Neural cell (in vitro differentiated cells): ENCODE measurements at regions not wholly inside any gene's neighbourhood (a gene's known extent, or its start where the extent isn't known, plus 50 kb on each side); places are given as distances from the start of the nearest gene placed in this dataset.
A peak's percentile ranks its signal among the peaks of the same experiment; 100 is the strongest.

ENCODE experiments used
- H2AFZ ChIP-seq: fragments of 200-600, 300-800 bp; sonication (generic), shearing (Covaris generic); 2 replicates; pipeline ENCODE4 v1.6.0; 2014; ENCODE audit warnings: low read depth, mild to moderate bottlenecking, antibody characterized with exemption, low read length, moderate library complexity
- H3F3A ChIP-seq: fragments of 200-600 bp; shearing (Covaris generic); 2 replicates; pipeline ENCODE4 v1.6.1; 2016; ENCODE audit warnings: mild to moderate bottlenecking, moderate library complexity, mixed read lengths, antibody characterized with exemption, low read length; ENCODE audit not compliant: insufficient read depth, poor library complexity, severe bottlenecking
- H3K27ac ChIP-seq: fragments of 200-600, 300-800 bp; sonication (generic), shearing (Covaris generic); 2 replicates; pipeline ENCODE4 v1.5.1; 2014; ENCODE audit warnings: mild to moderate bottlenecking, low read length, moderate library complexity
- H3K27me3 ChIP-seq: fragments of 300-800, 200-600 bp; sonication (generic), shearing (Covaris generic); 2 replicates; pipeline ENCODE4 v1.6.0; 2014; ENCODE audit warnings: mild to moderate bottlenecking, low read depth, low read length, moderate library complexity; ENCODE audit not compliant: insufficient read depth
- H3K36me3 ChIP-seq: fragments of 300-800, 200-600 bp; sonication (generic), shearing (Covaris generic); 2 replicates; pipeline ENCODE4 v1.5.1; 2014; ENCODE audit warnings: mild to moderate bottlenecking, antibody characterized with exemption, low read length, moderate library complexity; ENCODE audit not compliant: insufficient read depth
- H3K4me2 ChIP-seq: fragments of 300-800, 200-600 bp; sonication (generic), shearing (Covaris generic); 2 replicates; pipeline ENCODE4 v1.6.0; 2014; ENCODE audit warnings: mild to moderate bottlenecking, low read length
- H3K4me3 ChIP-seq: fragments of 300-800, 200-600 bp; sonication (generic), shearing (Covaris generic); 2 replicates; pipeline ENCODE4 v1.5.1; 2014; ENCODE audit warnings: mild to moderate bottlenecking, low read length, moderate library complexity
- H3K79me2 ChIP-seq: fragments of 200-600 bp; shearing (Covaris generic); replicated peaks from 2 replicates; pipeline ENCODE4 v1.6.0; 2014; ENCODE audit warnings: mild to moderate bottlenecking, low read length, moderate library complexity; ENCODE audit not compliant: insufficient read depth
- H3K9ac ChIP-seq: fragments of 300-800, 200-600 bp; sonication (generic), shearing (Covaris generic); 2 replicates; pipeline ENCODE4 v1.6.1; 2016; ENCODE audit warnings: mild to moderate bottlenecking, low read length, mixed read lengths
- H3K9me2 ChIP-seq: fragments of 200-600 bp; shearing (Covaris generic); 2 replicates; pipeline ENCODE4 v1.6.1; 2016; ENCODE audit warnings: mild to moderate bottlenecking, low read length, mixed read lengths; ENCODE audit not compliant: insufficient read depth
- H3K9me3 ChIP-seq: fragments of 200-600, 300-800 bp; sonication (generic), shearing (Covaris generic); 2 replicates; pipeline ENCODE4 v1.6.1; 2016; ENCODE audit warnings: mild to moderate bottlenecking, mixed run types, low read length, moderate library complexity, mixed read lengths
- H4K20me1 ChIP-seq: fragments of 200-600 bp; shearing (Covaris generic); 2 replicates; pipeline ENCODE4 v1.6.1; 2016; ENCODE audit warnings: mild to moderate bottlenecking, mixed run types; ENCODE audit not compliant: insufficient read depth
- EP300 ChIP-seq: fragments of 450-650 bp; conservative IDR thresholded peaks from 2 replicates; pipeline ENCODE4 v1.6.1; 2014; ENCODE audit warnings: antibody characterized with exemption, mild to moderate bottlenecking, moderate library complexity; ENCODE audit not compliant: poor library complexity, severe bottlenecking
- EZH2 ChIP-seq: fragments of 200-600, 300-800 bp; shearing (Covaris generic), sonication (generic); IDR thresholded peaks from 2 replicates; pipeline ENCODE4 v1.6.1; 2014; ENCODE audit warnings: antibody characterized with exemption, low read length, borderline replicate concordance, mild to moderate bottlenecking; ENCODE audit not compliant: insufficient read depth, poor library complexity, severe bottlenecking
- MXI1 ChIP-seq: fragments of 450-650 bp; conservative IDR thresholded peaks from 2 replicates; pipeline ENCODE4 v1.6.1; 2014; ENCODE audit warnings: antibody characterized with exemption, mild to moderate bottlenecking; ENCODE audit not compliant: poor library complexity, severe bottlenecking
- POLR2AphosphoS5 ChIP-seq: IDR thresholded peaks from 2 replicates; pipeline ENCODE4 v1.6.1; 2012
- RAD21 ChIP-seq: fragments of 450-650 bp; conservative IDR thresholded peaks from 2 replicates; pipeline ENCODE4 v1.6.1; 2014; ENCODE audit warnings: antibody characterized with exemption, mild to moderate bottlenecking, moderate library complexity
- REST ChIP-seq: IDR thresholded peaks from 2 replicates; pipeline ENCODE4 v1.6.1; 2012; ENCODE audit warnings: borderline replicate concordance
- SMC3 ChIP-seq: fragments of 450-650 bp; conservative IDR thresholded peaks from 2 replicates; pipeline ENCODE4 v1.6.1; 2014; ENCODE audit warnings: antibody characterized with exemption, mild to moderate bottlenecking, moderate library complexity; ENCODE audit not compliant: poor library complexity
- TAF1 ChIP-seq: IDR thresholded peaks from 2 replicates; pipeline ENCODE4 v1.6.1; 2012; ENCODE audit warnings: low read depth
- TF ChIP-seq, protein P1 (sequence below): fragments of 450-650 bp; IDR thresholded peaks from 2 replicates; pipeline ENCODE4 v1.5.1; 2014; ENCODE audit warnings: antibody characterized with exemption, mild to moderate bottlenecking, moderate library complexity; ENCODE audit not compliant: poor library complexity, severe bottlenecking

DNA sequence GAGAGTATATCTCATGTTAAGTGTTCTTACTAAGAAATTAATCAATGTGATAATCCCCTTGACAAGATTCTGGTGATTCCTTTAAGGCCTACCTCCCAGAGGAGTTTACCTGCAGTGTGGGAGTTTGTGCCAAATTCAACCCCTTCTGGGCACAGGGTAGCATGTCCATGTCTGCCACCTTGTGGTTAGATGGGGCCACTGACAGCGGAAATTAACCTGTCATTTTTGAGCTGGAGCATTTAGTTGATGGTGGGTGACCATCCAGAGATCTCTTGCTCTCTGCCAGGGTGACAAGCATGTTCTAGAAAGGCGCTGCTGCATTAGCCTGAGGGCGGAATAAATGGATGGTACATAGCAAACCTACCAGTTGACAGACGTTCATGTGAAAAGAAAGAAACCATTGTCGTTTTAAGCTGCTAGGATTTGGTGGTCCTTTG lies 132.2 kb downstream of the FBXO4 start:
- H2AFZ ChIP-seq, result no peak overlapping the region

GRCh38 chr5:42059291-42059690 lies 134.2 kb downstream of the FBXO4 start:
- H3K79me2 ChIP-seq, result no peaks in the 10 kb centered on the region
- no peak overlapping the region for H3K4me3 ChIP-seq
- H3K36me3 ChIP-seq, result no peaks in the 10 kb centered on the region
- H2AFZ ChIP-seq, result no peak overlapping the region
- no peak overlapping the region for H3K9ac ChIP-seq
- no peaks in the 10 kb centered on the region for H3K9me3 ChIP-seq
- no peaks in the 10 kb centered on the region for H4K20me1 ChIP-seq
- no peaks in the 10 kb centered on the region for H3K27me3 ChIP-seq
- H3K27ac ChIP-seq, result no peak overlapping the region
- H3K4me2 ChIP-seq, result no peak overlapping the region
- no peaks in the 10 kb centered on the region for H3F3A ChIP-seq
- H3K9me2 ChIP-seq, result no peaks in the 10 kb centered on the region
- TF ChIP-seq REST, result no peak
- TF ChIP-seq TAF1, result no peak
- TF ChIP-seq, protein P1, sequence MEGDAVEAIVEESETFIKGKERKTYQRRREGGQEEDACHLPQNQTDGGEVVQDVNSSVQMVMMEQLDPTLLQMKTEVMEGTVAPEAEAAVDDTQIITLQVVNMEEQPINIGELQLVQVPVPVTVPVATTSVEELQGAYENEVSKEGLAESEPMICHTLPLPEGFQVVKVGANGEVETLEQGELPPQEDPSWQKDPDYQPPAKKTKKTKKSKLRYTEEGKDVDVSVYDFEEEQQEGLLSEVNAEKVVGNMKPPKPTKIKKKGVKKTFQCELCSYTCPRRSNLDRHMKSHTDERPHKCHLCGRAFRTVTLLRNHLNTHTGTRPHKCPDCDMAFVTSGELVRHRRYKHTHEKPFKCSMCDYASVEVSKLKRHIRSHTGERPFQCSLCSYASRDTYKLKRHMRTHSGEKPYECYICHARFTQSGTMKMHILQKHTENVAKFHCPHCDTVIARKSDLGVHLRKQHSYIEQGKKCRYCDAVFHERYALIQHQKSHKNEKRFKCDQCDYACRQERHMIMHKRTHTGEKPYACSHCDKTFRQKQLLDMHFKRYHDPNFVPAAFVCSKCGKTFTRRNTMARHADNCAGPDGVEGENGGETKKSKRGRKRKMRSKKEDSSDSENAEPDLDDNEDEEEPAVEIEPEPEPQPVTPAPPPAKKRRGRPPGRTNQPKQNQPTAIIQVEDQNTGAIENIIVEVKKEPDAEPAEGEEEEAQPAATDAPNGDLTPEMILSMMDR, result no peak
- TF ChIP-seq MXI1, result no peak
- TF ChIP-seq POLR2AphosphoS5, result no peak
- TF ChIP-seq SMC3, result no peak
- no peak for TF ChIP-seq EZH2
- TF ChIP-seq EP300, result no peak

More for the DNA sequence above, 132.2 kb downstream of the FBXO4 start:
- H3K27ac ChIP-seq, result no peak overlapping the region
- H3K36me3 ChIP-seq, result no peaks in the 10 kb centered on the region
- no peaks in the 10 kb centered on the region for H4K20me1 ChIP-seq
- no peaks in the 10 kb centered on the region for H3K9me3 ChIP-seq
- no peaks in the 10 kb centered on the region for H3K27me3 ChIP-seq
- no peak overlapping the region for H3K4me2 ChIP-seq
- TF ChIP-seq RAD21 (no peak), EZH2 (no peak), SMC3 (peak; percentile 31), MXI1 (no peak), POLR2AphosphoS5 (no peak), EP300 (no peak), TAF1 (no peak), REST (no peak)
- TF ChIP-seq, protein P1, result peak; percentile 52
- H3K9me2 ChIP-seq, result no peaks in the 10 kb centered on the region
- H3F3A ChIP-seq, result no peaks in the 10 kb centered on the region
- H3K4me3 ChIP-seq, result no peak overlapping the region
- H3K79me2 ChIP-seq, result no peaks in the 10 kb centered on the region
- no peak overlapping the region for H3K9ac ChIP-seq
